Smooth muscle cell (in vitro differentiated cells): ENCODE measurements at regions not wholly inside any gene's neighbourhood (a gene's known extent, or its start where the extent isn't known, plus 50 kb on each side); places are given as distances from the start of the nearest gene placed in this dataset.

Source experiments
- DNase-seq: peaks from one replicate; lab custom pipeline; 2025; ENCODE audit not compliant: unreplicated experiment; lab: John Stamatoyannopoulos, UW
- H2AFZ ChIP-seq: fragments of 200-600 bp; sonication (generic); 2 replicates; pipeline ENCODE4 v1.6.0; 2016; ENCODE audit warnings: antibody characterized with exemption, low read depth, mild to moderate bottlenecking
- H3F3A ChIP-seq: fragments of 200-600 bp; sonication (generic); 2 replicates; pipeline ENCODE4 v1.6.0; 2017; ENCODE audit warnings: antibody characterized with exemption, low read depth
- H3K27ac ChIP-seq: fragments of 200-600 bp; sonication (generic); 2 replicates; pipeline ENCODE4 v1.5.1; 2016; ENCODE audit warnings: low read depth, mild to moderate bottlenecking
- H3K27me3 ChIP-seq: fragments of 200-600 bp; sonication (generic); 2 replicates; pipeline ENCODE4 v1.6.1; 2016; ENCODE audit warnings: low read depth, mild to moderate bottlenecking
- H3K36me3 ChIP-seq: fragments of 200-600 bp; sonication (generic); 2 replicates; pipeline ENCODE4 v1.5.1; 2016; ENCODE audit warnings: low read depth
- H3K4me1 ChIP-seq: fragments of 200-600 bp; sonication (generic); 2 replicates; pipeline ENCODE4 v1.5.1; 2016; ENCODE audit warnings: low read depth
- H3K4me2 ChIP-seq: fragments of 200-600 bp; sonication (generic); 2 replicates; pipeline ENCODE4 v1.6.0; 2016; ENCODE audit warnings: mild to moderate bottlenecking
- H3K4me3 ChIP-seq: fragments of 200-600 bp; sonication (generic); 2 replicates; pipeline ENCODE4 v1.5.1; 2016; ENCODE audit warnings: mild to moderate bottlenecking
- H3K79me2 ChIP-seq: fragments of 200-600 bp; sonication (generic); 2 replicates; pipeline ENCODE4 v1.6.0; 2016; ENCODE audit warnings: low read depth, mild to moderate bottlenecking
- H3K9ac ChIP-seq: fragments of 200-600 bp; sonication (generic); 2 replicates; pipeline ENCODE4 v1.6.0; 2016; ENCODE audit warnings: low read depth
- H3K9me3 ChIP-seq: fragments of 200-600 bp; sonication (generic); replicated peaks from 2 replicates; pipeline ENCODE4 v1.5.1; 2016; ENCODE audit warnings: low read depth
- H4K20me1 ChIP-seq: fragments of 200-600 bp; sonication (generic); 2 replicates; pipeline ENCODE4 v1.6.0; 2016; ENCODE audit warnings: low read depth
- WGBS: methylation state at CpG from one replicate; pipeline ENCODE4 v1.1.7; 2016; ENCODE audit warnings: low lambda C conversion rate; 5-methylcytosine and 5-hydroxymethylcytosine counted together
- TF ChIP-seq, protein P1 (sequence below): fragments of 200-600 bp; sonication (generic); IDR thresholded peaks from 2 replicates; pipeline ENCODE4 v1.5.1; 2017; ENCODE audit warnings: borderline replicate concordance, mild to moderate bottlenecking, antibody characterized with exemption; ENCODE audit not compliant: insufficient read depth, poor library complexity, severe bottlenecking

DNA sequence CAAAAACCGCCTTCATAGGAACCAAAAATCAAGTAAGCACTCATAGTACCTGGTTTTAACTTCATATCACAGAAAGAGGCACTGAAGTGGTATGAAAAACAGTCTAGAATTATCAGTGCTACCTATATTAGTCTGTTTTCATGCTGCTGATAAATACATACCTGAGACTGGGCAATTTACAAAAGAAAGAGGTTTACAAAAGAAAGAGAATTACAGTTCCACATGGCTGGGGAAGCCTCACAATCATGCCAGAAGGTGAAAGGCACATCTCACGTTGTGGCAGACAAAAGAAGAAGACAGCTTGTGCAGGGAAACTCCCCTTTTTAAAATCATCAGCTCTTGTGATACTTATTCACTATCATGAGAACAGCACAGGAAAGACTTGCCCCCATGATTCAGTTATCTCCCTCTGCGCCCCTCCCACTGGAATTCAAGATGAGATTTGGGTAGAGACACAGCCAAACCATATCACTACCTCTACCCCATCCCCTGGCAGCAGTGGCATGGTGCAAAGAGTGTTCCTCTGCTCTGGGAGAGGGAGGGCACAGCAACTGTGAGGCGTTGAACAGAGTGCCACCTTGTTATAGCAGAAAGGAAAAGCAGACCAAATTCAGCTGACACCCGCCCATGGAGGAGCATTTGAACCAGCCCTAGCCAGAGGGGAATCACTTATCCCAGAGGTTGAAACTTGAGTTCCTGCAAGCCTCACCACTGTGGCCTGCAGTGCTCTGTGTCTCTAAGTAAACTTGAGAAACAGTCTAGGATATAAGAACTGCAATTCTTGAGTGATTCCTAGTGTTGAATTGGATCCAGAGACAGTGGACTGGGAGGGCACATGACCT, 61.9 kb upstream of the PTPRZ1 start:
- no peak overlapping the region for H2AFZ ChIP-seq
- H3K36me3 ChIP-seq: no peaks in the 10 kb centered on the region
- no peaks in the 10 kb centered on the region for H4K20me1 ChIP-seq
- TF ChIP-seq, protein P1, sequence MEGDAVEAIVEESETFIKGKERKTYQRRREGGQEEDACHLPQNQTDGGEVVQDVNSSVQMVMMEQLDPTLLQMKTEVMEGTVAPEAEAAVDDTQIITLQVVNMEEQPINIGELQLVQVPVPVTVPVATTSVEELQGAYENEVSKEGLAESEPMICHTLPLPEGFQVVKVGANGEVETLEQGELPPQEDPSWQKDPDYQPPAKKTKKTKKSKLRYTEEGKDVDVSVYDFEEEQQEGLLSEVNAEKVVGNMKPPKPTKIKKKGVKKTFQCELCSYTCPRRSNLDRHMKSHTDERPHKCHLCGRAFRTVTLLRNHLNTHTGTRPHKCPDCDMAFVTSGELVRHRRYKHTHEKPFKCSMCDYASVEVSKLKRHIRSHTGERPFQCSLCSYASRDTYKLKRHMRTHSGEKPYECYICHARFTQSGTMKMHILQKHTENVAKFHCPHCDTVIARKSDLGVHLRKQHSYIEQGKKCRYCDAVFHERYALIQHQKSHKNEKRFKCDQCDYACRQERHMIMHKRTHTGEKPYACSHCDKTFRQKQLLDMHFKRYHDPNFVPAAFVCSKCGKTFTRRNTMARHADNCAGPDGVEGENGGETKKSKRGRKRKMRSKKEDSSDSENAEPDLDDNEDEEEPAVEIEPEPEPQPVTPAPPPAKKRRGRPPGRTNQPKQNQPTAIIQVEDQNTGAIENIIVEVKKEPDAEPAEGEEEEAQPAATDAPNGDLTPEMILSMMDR: no peak
- WGBS: 60% methylated on average over 5 of the region's 5 CpGs
- no peaks in the 10 kb centered on the region for H3K79me2 ChIP-seq
- H3K9ac ChIP-seq: no peak overlapping the region
- H3K4me1 ChIP-seq: peaks cover 4% of the 10 kb centered on the region
- H3K27me3 ChIP-seq: no peaks in the 10 kb centered on the region
- no peak overlapping the region for H3K4me2 ChIP-seq
- H3K4me3 ChIP-seq: no peak overlapping the region
- H3K9me3 ChIP-seq: no peaks in the 10 kb centered on the region
- no peak overlapping the region for H3K27ac ChIP-seq
- DNase-seq: no peak
- no peaks in the 10 kb centered on the region for H3F3A ChIP-seq

DNA sequence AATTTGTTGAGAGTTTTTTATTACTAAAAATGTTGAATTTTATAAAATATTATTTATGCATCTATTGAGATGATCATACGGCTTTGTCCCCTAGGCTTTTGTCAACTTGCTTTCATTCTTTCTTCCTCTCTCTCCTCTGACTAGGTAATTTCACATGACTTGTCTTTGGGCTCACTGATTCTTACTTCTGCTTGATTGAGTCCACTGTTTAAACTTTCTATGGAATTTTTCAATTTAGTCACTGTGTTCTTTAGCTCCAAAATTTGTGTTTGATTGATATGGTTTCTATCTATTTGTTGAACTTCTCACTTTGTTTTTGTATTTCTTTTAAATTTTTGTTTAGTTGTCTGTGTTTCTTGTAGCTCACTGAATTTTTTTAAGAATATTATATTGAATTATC, 65.9 kb upstream of the PTPRZ1 start:
- WGBS: 100% methylated on average over 1 of the region's 1 CpG
- DNase-seq: no peak
- Histone ChIP-seq H3K4me1 (peaks cover 4% of the 10 kb centered on the region), H3K79me2 (no peaks in the 10 kb centered on the region), H3K4me3 (no peak overlapping the region), H3K36me3 (no peaks in the 10 kb centered on the region), H3K27ac (no peak overlapping the region), H3F3A (no peaks in the 10 kb centered on the region), H4K20me1 (no peaks in the 10 kb centered on the region), H3K27me3 (no peaks in the 10 kb centered on the region), H3K9me3 (peaks cover 5% of the 10 kb centered on the region), H3K9ac (no peak overlapping the region), H3K4me2 (no peak overlapping the region), H2AFZ (no peak overlapping the region)
- TF ChIP-seq, protein P1: no peak

DNA sequence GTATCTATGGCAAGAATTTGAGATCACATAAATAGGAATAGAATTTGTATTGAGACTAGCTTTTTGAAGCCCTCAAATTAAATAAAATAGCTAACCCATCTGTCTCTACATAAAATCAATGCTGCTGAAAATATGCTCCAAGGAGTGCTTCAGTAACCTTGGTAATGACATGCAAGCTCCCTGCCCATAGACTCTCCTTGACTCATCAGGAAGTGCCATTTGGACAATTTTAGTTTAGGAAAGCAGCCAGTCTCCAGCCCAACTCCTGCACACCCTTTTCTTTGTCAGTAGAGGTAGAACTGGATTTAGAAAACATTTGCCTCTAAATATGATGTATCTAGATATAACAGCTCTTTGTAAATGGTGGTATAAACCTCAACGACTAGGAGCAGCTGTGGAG, 69.9 kb upstream of the PTPRZ1 start:
- Histone ChIP-seq H3K4me3 (no peak overlapping the region), H3K4me2 (no peak overlapping the region), H3K27ac (no peak overlapping the region), H3K27me3 (no peaks in the 10 kb centered on the region), H4K20me1 (no peaks in the 10 kb centered on the region), H3K9ac (no peak overlapping the region), H3K79me2 (no peaks in the 10 kb centered on the region), H3K4me1 (peaks cover 18% of the 10 kb centered on the region), H3K9me3 (peaks cover 5% of the 10 kb centered on the region), H2AFZ (no peak overlapping the region), H3F3A (no peaks in the 10 kb centered on the region), H3K36me3 (no peaks in the 10 kb centered on the region)
- DNase-seq: no peak
- TF ChIP-seq, protein P1: no peak
- WGBS: 87% methylated on average over 1 of the region's 1 CpG
